ENCODE measurements at regions not wholly inside any gene's neighbourhood (a gene's known extent, or its start where the extent isn't known, plus 50 kb on each side); places are given as distances from the start of the nearest gene placed in this dataset.
"Not testable (repeated sequence)": the region's sequence is repeated elsewhere in the genome, so short reads cannot be mapped to it uniquely, and the experiment has no call there.

DNA sequence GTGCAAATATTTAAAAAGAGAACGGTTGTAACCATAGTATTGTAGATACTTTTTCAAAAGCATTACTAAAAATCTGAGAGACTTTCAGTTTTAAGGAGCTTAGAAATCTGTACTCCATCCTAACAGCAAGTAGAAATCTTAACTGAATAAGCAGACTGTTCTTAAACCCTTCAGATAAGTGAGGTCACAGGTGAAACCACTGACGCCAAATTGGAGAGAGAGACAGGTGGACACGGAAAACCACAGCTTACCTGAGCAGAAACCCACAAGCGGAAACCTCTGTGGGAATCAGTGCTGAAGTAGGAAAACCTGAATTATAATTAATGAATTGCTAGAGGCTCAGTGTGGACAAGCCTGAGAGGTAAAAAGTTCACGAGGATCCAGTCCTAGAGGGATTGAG is 959.4 kb upstream of the CELF4 start:
- no peak for DNase-seq (ENCODE audit: low read depth in 2 of 2)
- TF ChIP-seq, protein P1, sequence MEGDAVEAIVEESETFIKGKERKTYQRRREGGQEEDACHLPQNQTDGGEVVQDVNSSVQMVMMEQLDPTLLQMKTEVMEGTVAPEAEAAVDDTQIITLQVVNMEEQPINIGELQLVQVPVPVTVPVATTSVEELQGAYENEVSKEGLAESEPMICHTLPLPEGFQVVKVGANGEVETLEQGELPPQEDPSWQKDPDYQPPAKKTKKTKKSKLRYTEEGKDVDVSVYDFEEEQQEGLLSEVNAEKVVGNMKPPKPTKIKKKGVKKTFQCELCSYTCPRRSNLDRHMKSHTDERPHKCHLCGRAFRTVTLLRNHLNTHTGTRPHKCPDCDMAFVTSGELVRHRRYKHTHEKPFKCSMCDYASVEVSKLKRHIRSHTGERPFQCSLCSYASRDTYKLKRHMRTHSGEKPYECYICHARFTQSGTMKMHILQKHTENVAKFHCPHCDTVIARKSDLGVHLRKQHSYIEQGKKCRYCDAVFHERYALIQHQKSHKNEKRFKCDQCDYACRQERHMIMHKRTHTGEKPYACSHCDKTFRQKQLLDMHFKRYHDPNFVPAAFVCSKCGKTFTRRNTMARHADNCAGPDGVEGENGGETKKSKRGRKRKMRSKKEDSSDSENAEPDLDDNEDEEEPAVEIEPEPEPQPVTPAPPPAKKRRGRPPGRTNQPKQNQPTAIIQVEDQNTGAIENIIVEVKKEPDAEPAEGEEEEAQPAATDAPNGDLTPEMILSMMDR (IDR thresholded peaks at IDR 0.05; ENCODE audit: low read depth, low read length): no peak
- H3K4me3 ChIP-seq (replicated peaks in 1 of 2; ENCODE audit: low read depth in 2 of 2, low read length in 2 of 2): no peak overlapping the region

DNA sequence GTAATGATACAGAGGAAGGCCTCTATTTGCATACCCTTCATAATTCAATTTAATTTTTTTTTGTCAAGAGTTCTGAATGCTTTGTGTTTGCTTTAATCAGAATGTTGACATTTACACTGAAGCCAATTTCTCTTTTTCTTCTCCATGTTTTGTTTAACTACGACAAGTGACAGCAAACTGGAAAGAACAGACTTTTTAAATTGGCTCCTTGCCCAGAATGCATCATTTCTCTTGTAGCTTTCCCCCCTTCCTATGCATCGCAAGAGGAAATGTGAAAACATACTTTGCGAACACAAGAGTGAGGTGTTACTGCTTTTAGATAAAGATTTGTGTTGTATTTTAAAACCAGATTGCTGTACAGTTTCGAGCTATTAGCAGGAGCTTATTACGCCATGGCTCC is 955.2 kb upstream of the CELF4 start:
- TF ChIP-seq, protein P1 (IDR thresholded peaks at IDR 0.05; ENCODE audit: low read depth, low read length): no peak
- no peak overlapping the region for H3K4me3 ChIP-seq (replicated peaks in 1 of 2; ENCODE audit: low read depth in 2 of 2, low read length in 2 of 2)
- no peak for DNase-seq (ENCODE audit: low read depth in 2 of 2)

DNA sequence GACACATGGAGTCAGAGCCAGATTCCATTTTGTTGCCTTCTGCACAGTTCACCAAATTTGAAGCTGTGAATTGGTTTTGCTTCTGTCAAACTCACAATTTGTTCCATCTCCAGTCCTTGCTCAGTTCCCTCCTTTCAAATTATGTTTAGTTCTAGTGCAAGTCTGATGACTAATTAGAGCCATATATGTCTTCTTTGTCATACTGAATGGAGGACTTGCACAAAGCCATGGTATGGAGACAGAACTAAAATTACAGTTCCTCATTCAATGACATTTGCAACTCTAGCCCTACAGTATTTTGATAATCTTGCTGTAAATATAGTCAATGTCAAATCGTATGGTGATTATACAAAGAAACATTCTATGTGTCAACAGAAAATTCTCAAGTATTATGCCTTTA is 936.9 kb upstream of the CELF4 start:
- H3K4me3 ChIP-seq (replicated peaks in 1 of 2; ENCODE audit: low read depth in 2 of 2, low read length in 2 of 2): no peak overlapping the region
- DNase-seq (ENCODE audit: low read depth in 2 of 2): no peak
- TF ChIP-seq, protein P1 (IDR thresholded peaks at IDR 0.05; ENCODE audit: low read depth, low read length): no peak

DNA sequence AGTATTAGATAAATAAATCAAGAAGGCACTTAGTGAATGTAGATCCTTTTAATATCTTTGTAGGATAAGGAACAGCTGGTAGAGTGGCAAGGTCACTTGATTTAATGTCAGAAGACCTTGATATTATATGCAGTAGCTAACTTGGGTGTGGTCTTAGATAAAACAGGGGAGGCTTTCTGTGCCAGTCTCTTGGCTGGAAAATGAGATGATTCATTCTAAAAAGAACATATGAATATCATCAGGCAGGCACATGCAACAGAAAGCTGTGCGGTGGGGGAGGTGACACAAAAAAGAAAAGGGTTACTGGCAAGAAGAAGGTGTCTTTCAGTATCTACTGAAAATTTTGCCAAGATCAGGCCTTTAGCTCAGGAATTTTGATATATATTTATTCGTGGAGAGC is 931.7 kb upstream of the CELF4 start:
- TF ChIP-seq, protein P1 (IDR thresholded peaks at IDR 0.05; ENCODE audit: low read depth, low read length): no peak

DNA sequence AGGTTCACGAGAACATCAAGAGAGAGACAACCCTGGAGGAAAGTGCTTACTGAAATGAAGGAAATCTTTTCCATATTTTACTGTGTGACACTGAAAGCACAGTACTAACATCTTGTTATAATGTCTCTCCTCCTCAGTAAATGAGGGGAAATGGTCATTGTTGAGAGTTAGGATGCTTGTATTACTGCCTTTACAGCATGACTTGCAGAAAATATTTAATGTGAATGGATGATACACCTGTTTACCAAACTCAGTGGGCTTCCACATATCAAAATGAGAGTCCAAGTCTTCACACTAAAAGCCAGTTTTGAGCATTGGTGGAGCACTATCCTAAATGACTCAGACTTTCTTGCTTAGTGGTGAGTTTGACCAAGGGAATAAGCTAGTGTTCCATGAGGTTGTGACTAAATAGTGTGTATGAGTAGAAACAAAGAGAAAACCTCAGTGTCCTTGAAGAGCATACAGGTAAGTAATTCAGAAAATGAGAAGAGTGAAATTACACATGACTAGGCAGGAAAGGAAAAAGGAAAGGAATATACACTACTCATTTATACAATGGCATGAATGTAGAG is 930.7 kb upstream of the CELF4 start:
- TF ChIP-seq, protein P1 (IDR thresholded peaks at IDR 0.05; ENCODE audit: low read depth, low read length): no peak
- no peak overlapping the region for H3K4me3 ChIP-seq (replicated peaks in 1 of 2; ENCODE audit: low read depth in 2 of 2, low read length in 2 of 2)
- DNase-seq (ENCODE audit: low read depth in 2 of 2): no peak

More for the DNA sequence above, 931.7 kb upstream of the CELF4 start:
- no peak for DNase-seq (ENCODE audit: low read depth in 2 of 2)
- no peak overlapping the region for H3K4me3 ChIP-seq (replicated peaks in 1 of 2; ENCODE audit: low read depth in 2 of 2, low read length in 2 of 2)

DNA sequence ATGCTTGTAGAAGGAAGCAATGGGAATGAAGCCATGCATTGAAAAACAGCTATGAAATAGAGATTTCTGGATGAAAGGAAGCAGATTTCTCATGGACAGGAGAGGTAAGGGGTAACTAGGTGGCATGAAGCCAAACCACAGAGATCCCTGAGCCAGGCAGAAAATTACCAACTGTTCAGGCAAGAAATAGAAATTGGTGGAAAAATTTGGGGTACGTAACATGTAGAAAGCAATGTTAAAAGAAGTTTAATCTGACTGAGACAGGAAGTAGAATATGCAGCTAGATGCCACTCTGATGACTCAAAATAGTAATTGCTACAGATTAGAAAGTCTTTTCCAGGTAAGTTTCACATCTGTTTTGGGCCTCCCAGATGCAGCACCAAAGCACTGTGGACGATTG is 928.5 kb upstream of the CELF4 start:
- H3K4me3 ChIP-seq (replicated peaks in 1 of 2; ENCODE audit: low read depth in 2 of 2, low read length in 2 of 2): no peak overlapping the region
- TF ChIP-seq, protein P1 (IDR thresholded peaks at IDR 0.05; ENCODE audit: low read depth, low read length): no peak
- DNase-seq (ENCODE audit: low read depth in 2 of 2): no peak

DNA sequence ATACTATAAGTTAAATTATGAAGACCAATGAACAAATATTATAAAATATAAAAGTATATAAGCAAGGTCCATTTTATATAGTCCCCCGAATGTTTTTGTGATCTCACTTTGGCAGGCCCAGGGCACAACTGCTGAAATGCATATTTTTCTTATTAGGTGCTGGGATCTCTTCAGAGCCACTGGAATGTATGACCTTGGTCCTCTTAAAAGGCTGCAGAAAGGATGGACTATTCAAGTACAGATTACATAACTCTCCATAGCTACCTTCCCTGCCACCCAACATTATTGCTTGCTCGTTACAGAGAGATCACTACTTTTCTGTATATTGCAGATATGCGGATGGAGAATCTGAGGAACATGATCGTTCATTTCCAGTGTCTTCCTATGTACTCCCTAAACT is 925.6 kb upstream of the CELF4 start:
- DNase-seq (ENCODE audit: low read depth in 2 of 2): no peak
- TF ChIP-seq, protein P1 (IDR thresholded peaks at IDR 0.05; ENCODE audit: low read depth, low read length): no peak
- H3K4me3 ChIP-seq (replicated peaks in 1 of 2; ENCODE audit: low read depth in 2 of 2, low read length in 2 of 2): no peak overlapping the region

DNA sequence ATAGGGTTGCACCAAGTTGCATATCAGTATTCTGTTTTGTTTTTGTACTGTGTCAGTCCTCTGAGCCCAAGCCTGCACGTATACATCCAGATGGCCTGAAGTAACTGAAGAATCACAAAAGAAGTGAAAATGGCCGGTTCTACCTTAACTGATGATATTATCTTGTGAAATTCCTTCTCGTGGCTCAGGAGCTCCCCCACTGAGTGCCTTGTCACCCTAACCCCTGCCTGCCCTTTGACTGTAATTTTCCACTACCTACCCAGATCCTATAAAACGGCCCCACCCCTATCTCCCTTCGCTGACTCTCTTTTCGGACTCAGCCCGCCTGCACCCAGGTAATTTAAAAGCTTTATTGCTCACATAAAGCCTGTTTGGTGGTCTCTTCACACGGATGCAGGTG is 924.1 kb upstream of the CELF4 start:
- not testable (repeated sequence) for H3K4me3 ChIP-seq (replicated peaks in 1 of 2; ENCODE audit: low read depth in 2 of 2, low read length in 2 of 2); DNase-seq (ENCODE audit: low read depth in 2 of 2)
